Osteoblast (primary cell): ENCODE measurements at regions not wholly inside any gene's neighbourhood (a gene's known extent, or its start where the extent isn't known, plus 50 kb on each side); places are given as distances from the start of the nearest gene placed in this dataset.

ENCODE experiments used
- DNase-seq: peaks from one replicate; pipeline ENCODE4 v3.0.0; 2011; ENCODE audit warnings: low spot score, mixed read lengths; ENCODE audit not compliant: insufficient read length; ENCODE audit errors: missing footprints
- H2AFZ ChIP-seq: 2 replicates; pipeline ENCODE4 v1.6.0; 2011; ENCODE audit warnings: mild to moderate bottlenecking, low read length
- H3K27ac ChIP-seq: 2 replicates; pipeline ENCODE4 v1.5.1; 2011; ENCODE audit warnings: mild to moderate bottlenecking, low read depth, low read length, moderate library complexity
- H3K27me3 ChIP-seq: 2 replicates; pipeline ENCODE4 v1.6.0; 2012; ENCODE audit warnings: mild to moderate bottlenecking, control low read depth, inconsistent platforms, low read length, moderate library complexity; ENCODE audit not compliant: insufficient read depth
- H3K36me3 ChIP-seq: 2 replicates; pipeline ENCODE4 v1.5.1; 2011; ENCODE audit warnings: mild to moderate bottlenecking, low read length, control low read depth, moderate library complexity; ENCODE audit not compliant: insufficient read depth
- H3K4me1 ChIP-seq: 2 replicates; pipeline ENCODE4 v1.5.1; 2011; ENCODE audit warnings: mild to moderate bottlenecking, low read length, control low read depth, moderate library complexity; ENCODE audit not compliant: insufficient read depth
- H3K4me2 ChIP-seq: 2 replicates; pipeline ENCODE4 v1.6.0; 2011; ENCODE audit warnings: mild to moderate bottlenecking, low read length; ENCODE audit not compliant: insufficient read depth
- H3K4me3 ChIP-seq: fragments of 200-600 bp; sonication (generic); 3 replicates; pipeline ENCODE4 v1.5.1; 2012; ENCODE audit warnings: mild to moderate bottlenecking, low read length, inconsistent platforms; ENCODE audit not compliant: insufficient read depth
- H3K79me2 ChIP-seq: 2 replicates; pipeline ENCODE4 v1.6.0; 2012; ENCODE audit warnings: mild to moderate bottlenecking, low read length, control low read depth, inconsistent platforms; ENCODE audit not compliant: insufficient read depth
- H3K9me3 ChIP-seq: 2 replicates; pipeline ENCODE4 v1.5.1; 2011; ENCODE audit warnings: low read depth, low read length, control low read depth
- H4K20me1 ChIP-seq: 2 replicates; pipeline ENCODE4 v1.6.0; 2012; ENCODE audit warnings: mild to moderate bottlenecking, low read length, control low read depth; ENCODE audit not compliant: insufficient read depth
- TF ChIP-seq, protein P1 (sequence below): IDR thresholded peaks from 2 replicates; pipeline ENCODE4 v1.5.1; 2011; ENCODE audit warnings: mild to moderate bottlenecking, low read depth, low read length, moderate library complexity; ENCODE audit errors: extremely low read depth

DNA sequence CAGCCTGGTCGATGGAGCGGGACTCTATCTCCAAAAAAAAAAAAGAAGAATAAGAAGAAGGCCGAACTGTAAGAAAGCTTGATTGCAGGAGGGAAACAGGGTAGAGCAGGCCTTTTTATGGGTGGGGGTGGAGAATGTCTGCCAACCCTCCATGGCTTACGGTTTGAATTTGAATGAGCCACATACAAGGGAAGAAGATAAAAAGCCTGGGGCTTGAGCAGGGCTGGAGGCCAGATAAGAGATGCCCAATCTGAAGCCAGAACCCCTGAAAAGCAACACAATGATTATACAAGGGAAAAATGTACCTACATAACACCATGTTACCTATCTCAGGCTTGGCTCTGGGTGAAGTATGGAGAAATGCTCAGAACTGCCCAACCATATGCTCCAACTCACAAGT, 57.3 kb upstream of the TRIM2 start:
- Histone ChIP-seq H3K27me3 (peaks cover 39% of the 10 kb centered on the region), H4K20me1 (no peaks in the 10 kb centered on the region), H3K4me2 (no peak overlapping the region), H3K27ac (no peak overlapping the region), H3K4me3 (no peak overlapping the region), H2AFZ (no peak overlapping the region), H3K4me1 (peaks cover 12% of the 10 kb centered on the region), H3K79me2 (no peaks in the 10 kb centered on the region), H3K36me3 (no peaks in the 10 kb centered on the region), H3K9me3 (no peaks in the 10 kb centered on the region)
- DNase-seq: no peak
- TF ChIP-seq, protein P1, sequence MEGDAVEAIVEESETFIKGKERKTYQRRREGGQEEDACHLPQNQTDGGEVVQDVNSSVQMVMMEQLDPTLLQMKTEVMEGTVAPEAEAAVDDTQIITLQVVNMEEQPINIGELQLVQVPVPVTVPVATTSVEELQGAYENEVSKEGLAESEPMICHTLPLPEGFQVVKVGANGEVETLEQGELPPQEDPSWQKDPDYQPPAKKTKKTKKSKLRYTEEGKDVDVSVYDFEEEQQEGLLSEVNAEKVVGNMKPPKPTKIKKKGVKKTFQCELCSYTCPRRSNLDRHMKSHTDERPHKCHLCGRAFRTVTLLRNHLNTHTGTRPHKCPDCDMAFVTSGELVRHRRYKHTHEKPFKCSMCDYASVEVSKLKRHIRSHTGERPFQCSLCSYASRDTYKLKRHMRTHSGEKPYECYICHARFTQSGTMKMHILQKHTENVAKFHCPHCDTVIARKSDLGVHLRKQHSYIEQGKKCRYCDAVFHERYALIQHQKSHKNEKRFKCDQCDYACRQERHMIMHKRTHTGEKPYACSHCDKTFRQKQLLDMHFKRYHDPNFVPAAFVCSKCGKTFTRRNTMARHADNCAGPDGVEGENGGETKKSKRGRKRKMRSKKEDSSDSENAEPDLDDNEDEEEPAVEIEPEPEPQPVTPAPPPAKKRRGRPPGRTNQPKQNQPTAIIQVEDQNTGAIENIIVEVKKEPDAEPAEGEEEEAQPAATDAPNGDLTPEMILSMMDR: no peak

- Histone ChIP-seq H3K4me2 (no peak overlapping the region), H4K20me1 (no peaks in the 10 kb centered on the region), H2AFZ (no peak overlapping the region), H3K9me3 (no peaks in the 10 kb centered on the region), H3K27ac (no peak overlapping the region), H3K36me3 (no peaks in the 10 kb centered on the region), H3K4me1 (peaks cover 17% of the 10 kb centered on the region), H3K27me3 (peaks cover 56% of the 10 kb centered on the region), H3K79me2 (no peaks in the 10 kb centered on the region), H3K4me3 (no peak overlapping the region)
- TF ChIP-seq, protein P1: no peak
- DNase-seq: no peak
These were observed 55.5 kb upstream of the TRIM2 start for GRCh38 chr4:153148791-153149190.

DNA sequence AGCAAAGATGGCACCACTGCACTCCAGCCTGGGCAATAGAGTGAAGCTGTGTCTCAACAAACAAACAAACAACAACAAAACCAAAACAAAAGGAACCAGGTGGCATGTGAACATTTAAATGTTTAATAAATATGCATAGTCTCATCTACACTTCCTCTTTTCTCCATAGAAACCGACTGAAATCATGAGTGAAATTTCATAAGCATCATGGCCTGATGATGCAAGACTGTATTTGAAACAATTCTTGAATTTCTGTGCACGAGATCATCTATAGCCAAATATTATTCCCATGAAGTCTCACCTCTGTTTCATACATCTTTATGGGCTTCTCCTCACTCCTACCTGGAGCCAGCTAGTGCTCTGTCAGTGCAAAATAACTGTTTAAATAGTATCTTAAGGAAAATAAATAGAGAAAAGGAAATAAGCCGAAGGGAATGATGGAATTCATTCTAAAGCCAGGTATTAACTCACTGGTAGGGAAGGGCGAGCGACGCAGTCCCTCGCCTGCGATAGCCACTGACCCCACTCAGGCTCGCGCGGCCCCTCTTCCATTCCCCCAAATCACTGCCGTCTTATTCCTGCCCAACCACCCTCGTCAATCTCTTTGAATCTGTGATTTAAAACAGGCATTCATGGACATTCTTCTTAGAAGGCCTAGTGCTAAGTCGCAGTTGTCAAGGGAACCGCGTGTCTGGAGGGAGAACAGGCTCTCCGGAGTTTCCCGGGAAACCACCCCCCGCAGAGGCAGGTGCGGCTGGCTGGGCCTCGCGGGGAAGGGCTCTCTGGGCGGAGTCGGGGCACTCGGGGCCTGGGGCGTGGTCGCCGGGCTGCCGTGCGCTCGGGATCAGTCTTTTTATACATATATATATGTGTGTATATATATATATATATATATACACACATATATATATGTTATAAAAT, 52.4 kb upstream of the TRIM2 start:
- Histone ChIP-seq H3K27me3 (peaks cover 78% of the 10 kb centered on the region), H3K4me1 (peaks cover 15% of the 10 kb centered on the region), H3K9me3 (no peaks in the 10 kb centered on the region), H3K79me2 (no peaks in the 10 kb centered on the region), H3K27ac (no peak overlapping the region), H3K4me2 (no peak overlapping the region), H3K36me3 (no peaks in the 10 kb centered on the region), H3K4me3 (no peak overlapping the region), H2AFZ (no peak overlapping the region), H4K20me1 (no peaks in the 10 kb centered on the region)
- DNase-seq: no peak
- TF ChIP-seq, protein P1: no peak

- no peak overlapping the region for H3K27ac ChIP-seq
These were observed 51.5 kb upstream of the TRIM2 start for GRCh38 chr4:153152501-153153338.

More at GRCh38 chr4:153152501-153153338, 51.5 kb upstream of the TRIM2 start:
- TF ChIP-seq, protein P1: no peak
- Histone ChIP-seq H3K4me3 (peak overlapping the region; percentile 68), H3K79me2 (no peaks in the 10 kb centered on the region), H3K36me3 (no peaks in the 10 kb centered on the region), H3K4me1 (peaks cover 15% of the 10 kb centered on the region), H3K9me3 (no peaks in the 10 kb centered on the region), H3K4me2 (peak overlapping the region; percentile 75), H4K20me1 (no peaks in the 10 kb centered on the region), H2AFZ (peak overlapping the region; percentile 71), H3K27me3 (peaks cover 82% of the 10 kb centered on the region)
- DNase-seq: no peak
